ENCODE measurements at regions not wholly inside any gene's neighbourhood (a gene's known extent, or its start where the extent isn't known, plus 50 kb on each side); places are given as distances from the start of the nearest gene placed in this dataset.
A peak's percentile ranks its signal among the peaks of the same experiment; 100 is the strongest.

- TF ChIP-seq ZSCAN5A (CRISPR knock-in tag; IDR thresholded peaks at IDR 0.05; ENCODE audit: borderline replicate concordance) (no peak; the same call in 1 of the 2 replicates), SYNCRIP (IDR thresholded peaks at IDR 0.05; ENCODE audit: insufficient read depth, low read depth, low read length) (no peak), ZNF883 (CRISPR knock-in tag; IDR thresholded peaks at IDR 0.05; ENCODE audit: not compliant biosample characterization) (no peak), ZNF850 (CRISPR knock-in tag; conservative IDR thresholded peaks at IDR 0.05) (no peak), ZNF512B (CRISPR knock-in tag; IDR thresholded peaks at IDR 0.05; ENCODE audit: borderline replicate concordance) (no peak), ATF5 (CRISPR knock-in tag; IDR thresholded peaks at IDR 0.05; ENCODE audit: low read depth) (no peak), HNRNPLL (IDR thresholded peaks at IDR 0.05; ENCODE audit: low read depth, low read length, poor library complexity, severe bottlenecking) (no peak), PBX3 (CRISPR knock-in tag; IDR thresholded peaks at IDR 0.05; ENCODE audit: borderline replicate concordance) (no peak), ZNF879 (CRISPR knock-in tag; IDR thresholded peaks at IDR 0.05) (0 out of 2 replicates have a peak, but pooled peaks have one; percentile 31), HDAC2 (CRISPR knock-in tag; IDR thresholded peaks at IDR 0.05) (no peak), PCBP2 (optimal IDR thresholded peaks at IDR 0.05; ENCODE audit: low read depth, low read length, poor library complexity, severe bottlenecking) (no peak), ZNF12 (CRISPR knock-in tag; IDR thresholded peaks at IDR 0.05) (no peak), KDM4B (CRISPR knock-in tag; IDR thresholded peaks at IDR 0.05) (no peak), BRD4 (CRISPR knock-in tag; IDR thresholded peaks at IDR 0.05) (no peak), KDM1A (CRISPR knock-in tag; IDR thresholded peaks at IDR 0.05) (no peak), HOXA9 (CRISPR knock-in tag; IDR thresholded peaks at IDR 0.05; ENCODE audit: borderline replicate concordance) (no peak), ZNF773 (CRISPR knock-in tag; IDR thresholded peaks at IDR 0.05; ENCODE audit: borderline replicate concordance) (no peak), HIVEP1 (CRISPR knock-in tag; IDR thresholded peaks at IDR 0.05) (no peak), ESRRA (CRISPR knock-in tag; IDR thresholded peaks at IDR 0.05; ENCODE audit: low read depth) (no peak), ZNF788 (CRISPR knock-in tag; IDR thresholded peaks at IDR 0.05; ENCODE audit: borderline replicate concordance) (no peak), SAP130 (CRISPR knock-in tag; IDR thresholded peaks at IDR 0.05; ENCODE audit: low read depth) (peak; percentile 35; the same call in 1 of the 2 replicates), ZNF562 (CRISPR knock-in tag; IDR thresholded peaks at IDR 0.05; ENCODE audit: borderline replicate concordance) (no peak), TBL1XR1 (IDR thresholded peaks at IDR 0.05; ENCODE audit: borderline replicate concordance, low read length, partially characterized antibody) (no peak)
- TF ChIP-seq, protein P1, sequence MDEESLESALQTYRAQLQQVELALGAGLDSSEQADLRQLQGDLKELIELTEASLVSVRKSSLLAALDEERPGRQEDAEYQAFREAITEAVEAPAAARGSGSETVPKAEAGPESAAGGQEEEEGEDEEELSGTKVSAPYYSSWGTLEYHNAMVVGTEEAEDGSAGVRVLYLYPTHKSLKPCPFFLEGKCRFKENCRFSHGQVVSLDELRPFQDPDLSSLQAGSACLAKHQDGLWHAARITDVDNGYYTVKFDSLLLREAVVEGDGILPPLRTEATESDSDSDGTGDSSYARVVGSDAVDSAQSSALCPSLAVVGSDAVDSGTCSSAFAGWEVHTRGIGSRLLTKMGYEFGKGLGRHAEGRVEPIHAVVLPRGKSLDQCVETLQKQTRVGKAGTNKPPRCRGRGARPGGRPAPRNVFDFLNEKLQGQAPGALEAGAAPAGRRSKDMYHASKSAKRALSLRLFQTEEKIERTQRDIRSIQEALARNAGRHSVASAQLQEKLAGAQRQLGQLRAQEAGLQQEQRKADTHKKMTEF (CRISPR knock-in tag; IDR thresholded peaks at IDR 0.05) = 0 out of 2 replicates have a peak, but pooled peaks have one; percentile 23
These were observed 84.8 kb upstream of the GATA6 start (continued) for GRCh38 chr18:22084547-22084946.
